Breast epithelium (tissue), 3 donors: ENCODE measurements at regions not wholly inside any gene's neighbourhood (a gene's known extent, or its start where the extent isn't known, plus 50 kb on each side); places are given as distances from the start of the nearest gene placed in this dataset.

Experiments used
- POLR2A ChIP-seq: fragments of 450-650 bp; IDR thresholded peaks from one replicate; pipeline ENCODE4 v1.6.1; 2016; ENCODE audit warnings: antibody characterized with exemption, mild to moderate bottlenecking, moderate library complexity
- POLR2AphosphoS5 ChIP-seq, 3 donors: sonication (generic); formaldehyde crosslinking; IDR thresholded peaks; one replicate each; pipeline ENCODE4 v1.6.1; 2017; ENCODE audit warnings: antibody characterized with exemption in 3 of 3
- TF ChIP-seq, protein P1 (sequence below), 3 donors: fragments of 450-650 bp; IDR thresholded peaks; one replicate each; pipeline ENCODE4 v1.5.1; 2016 to 2017; ENCODE audit warnings: antibody characterized with exemption in 3 of 3, mild to moderate bottlenecking in 3 of 3, moderate library complexity in 3 of 3

DNA sequence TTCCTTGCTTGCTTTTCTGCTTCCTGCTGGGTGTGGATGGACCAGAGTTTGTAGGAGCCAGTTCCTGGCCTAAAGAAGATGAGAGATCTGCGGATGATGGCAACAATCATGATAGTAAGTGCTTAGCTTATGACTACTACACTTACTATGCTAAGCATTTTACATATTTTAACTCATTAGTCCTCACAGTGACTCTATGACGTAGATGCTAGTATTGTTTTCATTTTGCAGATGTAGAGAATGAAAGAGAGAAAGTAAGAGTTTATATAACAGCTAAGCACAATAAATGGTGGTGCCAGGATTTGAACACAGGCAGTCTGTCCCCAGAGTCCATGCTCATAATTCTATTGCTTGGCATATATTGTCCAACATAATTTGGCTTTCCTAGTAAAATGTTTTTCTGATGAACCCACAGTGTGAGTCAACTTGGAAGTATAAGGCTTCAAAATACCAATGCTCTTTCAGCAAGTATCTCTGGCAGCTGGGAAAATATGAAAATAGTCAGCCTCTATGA, 363.2 kb upstream of the DDHD1 start:
- TF ChIP-seq, protein P1, sequence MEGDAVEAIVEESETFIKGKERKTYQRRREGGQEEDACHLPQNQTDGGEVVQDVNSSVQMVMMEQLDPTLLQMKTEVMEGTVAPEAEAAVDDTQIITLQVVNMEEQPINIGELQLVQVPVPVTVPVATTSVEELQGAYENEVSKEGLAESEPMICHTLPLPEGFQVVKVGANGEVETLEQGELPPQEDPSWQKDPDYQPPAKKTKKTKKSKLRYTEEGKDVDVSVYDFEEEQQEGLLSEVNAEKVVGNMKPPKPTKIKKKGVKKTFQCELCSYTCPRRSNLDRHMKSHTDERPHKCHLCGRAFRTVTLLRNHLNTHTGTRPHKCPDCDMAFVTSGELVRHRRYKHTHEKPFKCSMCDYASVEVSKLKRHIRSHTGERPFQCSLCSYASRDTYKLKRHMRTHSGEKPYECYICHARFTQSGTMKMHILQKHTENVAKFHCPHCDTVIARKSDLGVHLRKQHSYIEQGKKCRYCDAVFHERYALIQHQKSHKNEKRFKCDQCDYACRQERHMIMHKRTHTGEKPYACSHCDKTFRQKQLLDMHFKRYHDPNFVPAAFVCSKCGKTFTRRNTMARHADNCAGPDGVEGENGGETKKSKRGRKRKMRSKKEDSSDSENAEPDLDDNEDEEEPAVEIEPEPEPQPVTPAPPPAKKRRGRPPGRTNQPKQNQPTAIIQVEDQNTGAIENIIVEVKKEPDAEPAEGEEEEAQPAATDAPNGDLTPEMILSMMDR (IDR thresholded peaks at IDR 0.05) = no peak
- TF ChIP-seq POLR2A (no peak), POLR2AphosphoS5 (IDR thresholded peaks at IDR 0.05) (no peak)
